ENCODE measurements at regions not wholly inside any gene's neighbourhood (a gene's known extent, or its start where the extent isn't known, plus 50 kb on each side); places are given as distances from the start of the nearest gene placed in this dataset.

- intact Hi-C loops (cut with DNase I) = no loop called here
- Histone ChIP-seq H3K27ac (no peak overlapping the region), H3K4me1 (no peaks in the 10 kb centered on the region), H3K4me3 (no peak overlapping the region), H3K36me3 (no peaks in the 10 kb centered on the region), H3K27me3 (no peaks in the 10 kb centered on the region), H3K9me3 (no peaks in the 10 kb centered on the region)
- no peak for DNase-seq
- no peak for FAIRE-seq
- TF ChIP-seq CTCF (IDR thresholded peaks at IDR 0.05) = no peak
- no peak for ATAC-seq
Measured at GRCh38 chr11:105388006-105388405, 221.9 kb upstream of the GRIA4 start.

- H3K4me1 ChIP-seq = no peaks in the 10 kb centered on the region
- 81 to 83% methylated on average over 3 of the region's 3 CpGs for WGBS, 2 donors
- H3K36me3 ChIP-seq = no peaks in the 10 kb centered on the region
- TF ChIP-seq CTCF (IDR thresholded peaks at IDR 0.05) = no peak
- ATAC-seq = no peak
- no peaks in the 10 kb centered on the region for H3K9me3 ChIP-seq
- FAIRE-seq = no peak
- intact Hi-C loops (cut with DNase I) = no loop called here
- H3K27ac ChIP-seq = no peak overlapping the region
- no peaks in the 10 kb centered on the region for H3K27me3 ChIP-seq
- no peak overlapping the region for H3K4me3 ChIP-seq
- DNase-seq = no peak
Measured at GRCh38 chr11:105381941-105382340, 227.9 kb upstream of the GRIA4 start.

DNA sequence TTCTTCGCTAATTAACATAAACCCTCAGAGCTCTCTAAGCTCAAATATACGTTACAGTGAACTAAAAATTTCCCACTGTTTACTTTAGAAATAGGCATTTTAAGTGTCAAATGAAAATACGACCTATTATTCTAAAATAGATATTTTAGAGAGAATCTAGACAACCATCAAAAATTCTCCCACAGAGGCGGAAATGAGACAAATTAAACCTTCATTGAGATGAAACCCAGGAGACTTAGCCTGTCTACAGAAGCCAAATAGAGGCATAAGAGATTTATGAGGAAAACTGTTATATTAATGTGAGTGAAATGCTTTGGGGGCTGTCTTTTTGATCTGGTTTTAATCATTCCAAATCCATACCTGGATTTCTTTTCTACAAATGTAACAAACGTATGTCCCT, 232.0 kb upstream of the GRIA4 start:
- no peaks in the 10 kb centered on the region for H3K4me1 ChIP-seq
- no peaks in the 10 kb centered on the region for H3K36me3 ChIP-seq
- no peaks in the 10 kb centered on the region for H3K9me3 ChIP-seq
- no peak for TF ChIP-seq CTCF (IDR thresholded peaks at IDR 0.05)
- no peaks in the 10 kb centered on the region for H3K27me3 ChIP-seq
- FAIRE-seq = no peak
- H3K4me3 ChIP-seq = no peak overlapping the region
- no peak for ATAC-seq
- intact Hi-C loops (cut with DNase I) = no loop called here
- DNase-seq = no peak
- no peak overlapping the region for H3K27ac ChIP-seq
- 74 to 77% methylated on average over 5 of the region's 5 CpGs for WGBS, 2 donors

DNA sequence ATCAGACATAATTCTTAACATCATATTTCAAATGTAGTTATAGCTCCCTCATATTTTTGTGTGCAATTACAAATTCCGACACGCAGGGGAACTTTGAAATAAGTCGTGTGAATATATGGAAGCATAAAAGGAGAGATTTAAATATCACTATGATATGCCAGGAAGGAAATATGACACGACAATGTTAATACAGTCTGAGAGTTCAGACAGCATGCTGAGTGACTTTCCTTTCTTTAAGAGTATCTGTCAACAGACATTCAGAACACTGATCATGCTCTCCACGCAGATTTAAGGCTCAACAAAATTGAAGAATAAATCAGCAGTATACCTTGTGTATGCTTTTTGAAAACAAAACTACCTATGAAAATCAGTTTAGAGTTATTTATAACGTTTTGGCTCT, 232.6 kb upstream of the CARD18 start:
- no peaks in the 10 kb centered on the region for H3K27me3 ChIP-seq
- H3K36me3 ChIP-seq = no peaks in the 10 kb centered on the region
- intact Hi-C loops (cut with DNase I) = no loop called here
- ATAC-seq = no peak
- H3K4me3 ChIP-seq = no peak overlapping the region
- H3K9me3 ChIP-seq = no peaks in the 10 kb centered on the region
- H3K4me1 ChIP-seq = peaks cover 0 to 6% (median 0%) of the 10 kb centered on the region in 3 donors
- H3K27ac ChIP-seq = no peak overlapping the region
- FAIRE-seq = no peak
- TF ChIP-seq CTCF (IDR thresholded peaks at IDR 0.05) = no peak
- 67 to 72% methylated on average over 6 of the region's 6 CpGs for WGBS, 2 donors
- no peak for DNase-seq

GRCh38 chr11:105371311-105371710, 231.7 kb upstream of the CARD18 start:
- Histone ChIP-seq H3K27ac (no peak overlapping the region), H3K27me3 (no peaks in the 10 kb centered on the region), H3K4me1 (peaks cover 0 to 6% (median 0%) of the 10 kb centered on the region in 3 donors), H3K36me3 (no peaks in the 10 kb centered on the region), H3K4me3 (no peak overlapping the region), H3K9me3 (no peaks in the 10 kb centered on the region)
- FAIRE-seq = no peak
- ATAC-seq = no peak
- no peak for DNase-seq
- TF ChIP-seq CTCF (IDR thresholded peaks at IDR 0.05) = no peak
- intact Hi-C loops (cut with DNase I) = no loop called here
- 76 to 85% methylated on average over 4 of the region's 4 CpGs for WGBS, 2 donors
